Stimulated activated naive CD4-positive, alpha-beta T cell treated with Interleukin-2 at 50 U/mL for 16 hours (primary cell): ENCODE measurements at regions not wholly inside any gene's neighbourhood (a gene's known extent, or its start where the extent isn't known, plus 50 kb on each side); places are given as distances from the start of the nearest gene placed in this dataset.

ENCODE experiments used
- DNase-seq: peaks from one replicate; lab custom pipeline; 2025; lab: John Stamatoyannopoulos, UW

DNA sequence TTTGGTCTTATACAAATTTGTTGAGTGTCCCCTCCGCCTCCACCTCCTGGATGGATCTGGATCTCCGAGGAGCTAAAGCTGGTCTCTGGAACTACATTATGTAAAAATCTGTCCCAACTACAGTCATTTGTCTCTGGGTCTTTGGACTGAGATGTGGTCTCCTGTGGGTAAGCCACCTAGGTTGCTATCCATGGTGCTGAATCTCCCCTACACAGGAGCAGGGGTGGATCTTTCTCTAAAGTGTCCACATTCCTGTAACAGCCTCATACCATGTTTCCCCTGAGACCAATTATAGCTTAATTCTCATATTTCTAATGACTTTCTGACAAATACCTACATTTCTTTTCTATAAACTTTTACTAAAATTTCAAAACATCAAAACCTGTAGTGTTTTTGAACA, 625.8 kb downstream of the TAFA4 start:
- DNase-seq: no peak

GRCh38 chr3:68295457-68295856, 636.9 kb downstream of the TAFA4 start:
- no peak for DNase-seq

DNA sequence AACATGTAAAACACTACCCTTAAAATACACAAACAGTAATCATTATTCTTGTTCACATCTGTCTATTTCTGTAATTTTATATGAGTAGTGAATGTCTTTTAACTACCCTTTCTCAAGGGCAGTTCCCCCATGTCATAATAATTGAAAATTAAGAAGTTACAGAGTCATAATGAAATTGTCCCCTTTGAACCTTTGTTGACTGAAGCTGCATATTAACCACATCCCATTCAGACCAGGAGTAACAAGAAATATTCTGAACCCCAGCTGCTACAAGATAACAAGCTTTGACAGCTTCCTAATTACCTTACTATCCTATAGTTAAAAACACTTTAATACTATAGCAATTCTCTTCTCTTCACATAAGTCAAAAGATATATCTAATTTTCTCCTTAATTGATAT, 635.9 kb upstream of the SUCLG2 start:
- DNase-seq: no peak

DNA sequence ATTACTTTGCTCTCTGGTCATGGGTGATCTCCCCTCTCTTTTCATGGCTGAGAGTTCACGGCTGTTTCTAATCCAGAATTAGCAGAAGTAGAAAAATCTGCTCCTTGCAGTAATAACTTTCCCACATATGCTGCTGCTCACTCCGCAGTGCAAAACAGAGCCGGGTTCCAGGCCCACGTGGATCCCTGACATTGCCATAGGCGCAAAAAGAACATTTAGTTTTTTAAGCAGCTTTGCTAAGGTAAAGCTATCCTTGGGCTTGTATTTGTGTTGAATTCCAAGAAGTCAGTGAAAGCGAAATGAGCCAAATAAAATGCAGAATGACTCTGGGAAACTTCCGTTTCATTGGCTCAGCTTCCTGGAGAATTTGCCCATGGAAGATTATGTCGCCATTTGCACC, 633.7 kb upstream of the SUCLG2 start:
- no peak for DNase-seq

DNA sequence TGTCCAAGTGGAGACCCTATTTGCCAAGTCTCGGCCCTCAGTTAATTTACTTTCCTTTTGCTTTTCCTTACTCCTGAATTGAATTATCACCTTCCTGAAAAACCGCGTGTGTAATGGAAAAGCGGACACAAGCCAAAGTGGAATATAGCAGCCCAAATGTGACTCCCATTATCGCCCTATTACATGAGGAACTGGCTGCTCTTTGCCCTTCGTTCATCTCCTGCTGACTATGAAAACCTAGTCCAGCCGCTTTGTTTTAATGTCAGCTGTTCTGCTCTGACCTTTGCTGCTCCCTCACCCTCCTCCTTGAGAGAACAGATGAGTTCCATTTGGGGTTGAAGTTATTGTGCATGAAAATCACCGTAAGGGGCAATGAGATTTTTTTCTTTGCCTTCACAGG, 632.7 kb upstream of the SUCLG2 start:
- no peak for DNase-seq

DNA sequence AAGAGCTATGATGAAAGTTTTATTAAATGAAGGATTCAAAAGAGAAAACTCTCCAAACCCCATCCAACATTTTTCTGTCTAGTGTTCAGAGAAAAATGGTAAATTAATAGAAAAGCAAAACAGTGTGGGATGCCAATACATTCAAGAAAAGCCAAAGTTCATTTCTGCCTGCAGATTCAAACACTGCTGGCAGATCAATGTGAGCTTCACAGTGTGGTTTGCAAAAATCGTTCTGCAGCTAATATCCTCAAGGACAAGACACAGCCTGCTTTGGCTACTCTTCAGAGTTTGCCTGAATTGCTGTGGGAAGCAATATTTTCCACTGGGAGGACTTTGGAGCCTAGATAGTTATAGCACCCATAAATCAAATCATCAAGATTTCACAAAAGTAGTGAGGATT, 619.9 kb upstream of the SUCLG2 start:
- no peak for DNase-seq

DNA sequence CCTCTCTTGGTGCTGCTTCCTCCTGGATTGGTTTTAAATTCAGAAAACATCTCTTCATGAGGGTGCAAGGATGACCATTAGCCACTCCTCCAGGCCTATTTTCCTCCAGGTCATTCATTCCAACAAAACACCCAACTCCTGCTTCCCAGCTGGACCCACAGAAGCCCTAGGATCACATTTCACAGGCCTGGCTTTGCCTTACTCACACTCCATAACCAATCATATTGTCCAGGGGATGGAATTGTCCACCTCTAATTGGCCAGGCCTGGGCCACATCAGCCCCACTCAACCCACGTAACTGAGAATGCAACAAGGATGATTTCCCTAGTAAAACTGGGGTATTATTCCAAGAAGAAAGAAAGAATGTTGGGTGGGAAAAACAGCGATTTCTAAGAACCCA, 616.7 kb upstream of the SUCLG2 start:
- DNase-seq: no peak

DNA sequence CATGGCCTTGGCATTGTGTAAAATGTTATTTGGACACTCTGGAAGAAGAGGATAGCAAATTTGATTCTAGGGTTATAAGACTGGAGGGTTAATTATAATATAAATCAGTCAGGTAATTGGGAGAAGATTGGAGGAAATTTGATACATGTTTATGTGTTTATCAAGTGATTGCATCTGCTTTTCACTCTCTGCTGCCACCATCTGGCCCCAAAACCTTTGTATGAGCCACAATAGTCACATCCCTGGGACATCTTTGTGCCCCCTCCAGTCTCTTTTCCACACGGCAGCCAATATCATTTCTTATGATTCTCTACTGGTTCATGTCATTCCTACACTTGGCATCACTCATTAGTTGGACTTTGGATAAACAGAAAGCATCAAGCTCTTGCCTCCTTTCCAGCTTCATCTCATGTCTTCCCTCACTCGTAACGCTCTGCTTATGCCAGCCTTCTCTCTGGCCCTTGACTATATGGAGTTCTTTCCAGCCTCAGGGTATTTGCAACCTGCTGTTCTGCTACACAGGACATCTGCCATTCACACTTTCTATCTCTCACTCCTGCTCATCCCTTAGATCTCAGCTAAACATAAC, 602.3 kb upstream of the SUCLG2 start:
- DNase-seq: peak; percentile 0

DNA sequence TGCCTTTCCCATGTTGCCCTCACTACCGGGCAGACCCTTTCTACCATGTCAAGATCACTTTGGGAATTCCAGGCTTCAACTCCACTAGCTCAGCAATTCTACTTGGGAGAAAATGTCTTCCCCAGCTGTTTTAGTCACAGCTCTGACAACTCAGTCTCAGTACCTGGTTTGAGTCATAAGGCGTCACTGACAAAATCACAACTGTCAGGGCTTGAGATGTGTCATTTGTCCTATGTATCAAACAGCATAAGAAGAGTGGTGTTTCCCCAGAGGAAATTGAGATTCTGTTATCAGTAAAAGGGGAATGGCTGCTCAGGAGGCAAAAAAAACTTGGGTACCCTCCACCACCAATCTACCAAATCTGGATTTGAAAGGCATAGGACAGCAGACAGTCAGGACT, 594.9 kb upstream of the SUCLG2 start:
- no peak for DNase-seq

GRCh38 chr3:68242606-68243005, 588.2 kb upstream of the SUCLG2 start:
- no peak for DNase-seq

- no peak for DNase-seq
Measured at GRCh38 chr3:68239542-68239941, 585.1 kb upstream of the SUCLG2 start.

DNA sequence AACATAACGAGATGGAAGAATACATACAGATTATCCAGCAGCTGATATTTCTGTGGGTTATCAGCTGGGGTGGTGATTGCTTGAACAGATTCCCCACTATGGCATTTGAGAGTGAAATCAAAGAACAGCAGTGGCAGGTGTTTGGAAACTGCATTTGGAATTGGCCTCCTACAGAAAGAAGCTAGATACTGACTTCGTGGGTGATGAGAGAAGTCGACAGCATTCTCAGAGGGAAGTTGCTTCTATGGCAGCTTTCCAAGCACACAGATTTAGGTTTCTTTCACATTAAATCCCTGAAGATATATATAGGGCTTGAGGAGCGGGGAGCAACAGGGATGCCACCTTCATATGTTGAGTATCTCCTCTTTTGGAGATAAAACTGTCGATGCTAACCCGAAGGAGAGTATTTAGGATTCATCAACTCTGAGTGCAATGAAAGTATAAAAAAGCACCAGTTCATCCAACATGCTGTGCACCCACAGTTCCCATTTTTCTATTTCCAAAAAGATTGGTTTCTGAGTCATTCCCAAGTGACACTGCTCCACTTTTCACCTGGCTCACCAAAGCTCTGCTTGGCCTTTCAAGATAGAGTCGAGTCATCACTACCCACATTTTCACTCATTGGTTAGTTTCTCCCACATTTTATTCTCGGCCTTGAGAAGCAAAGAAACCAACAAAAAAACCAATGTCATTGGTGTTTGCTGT, 579.8 kb upstream of the SUCLG2 start:
- DNase-seq: no peak

GRCh38 chr3:68228856-68229255, 574.4 kb upstream of the SUCLG2 start:
- no peak for DNase-seq

- DNase-seq: no peak
Measured at GRCh38 chr3:68220832-68221231, 566.4 kb upstream of the SUCLG2 start.

GRCh38 chr3:68211637-68212036, 557.2 kb upstream of the SUCLG2 start:
- DNase-seq: no peak

DNA sequence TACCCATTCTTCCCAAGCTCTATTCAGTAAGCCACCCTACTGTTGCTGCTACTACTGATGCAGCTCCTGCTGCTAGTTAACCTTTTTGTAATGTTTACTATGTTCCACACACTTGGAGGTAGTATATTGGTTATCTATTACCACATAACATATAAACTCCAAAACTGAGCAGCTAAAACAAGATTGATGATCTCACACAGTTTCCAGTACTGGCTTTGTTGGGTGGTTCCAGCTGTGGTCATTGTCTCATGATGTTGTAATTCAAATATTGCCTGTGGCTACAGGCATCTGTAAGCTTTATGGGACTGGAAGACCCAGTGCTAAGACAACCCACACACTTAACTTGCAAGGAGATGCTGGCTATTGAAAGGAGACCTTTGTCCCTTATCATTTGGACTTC, 556.2 kb upstream of the SUCLG2 start:
- DNase-seq: no peak

DNA sequence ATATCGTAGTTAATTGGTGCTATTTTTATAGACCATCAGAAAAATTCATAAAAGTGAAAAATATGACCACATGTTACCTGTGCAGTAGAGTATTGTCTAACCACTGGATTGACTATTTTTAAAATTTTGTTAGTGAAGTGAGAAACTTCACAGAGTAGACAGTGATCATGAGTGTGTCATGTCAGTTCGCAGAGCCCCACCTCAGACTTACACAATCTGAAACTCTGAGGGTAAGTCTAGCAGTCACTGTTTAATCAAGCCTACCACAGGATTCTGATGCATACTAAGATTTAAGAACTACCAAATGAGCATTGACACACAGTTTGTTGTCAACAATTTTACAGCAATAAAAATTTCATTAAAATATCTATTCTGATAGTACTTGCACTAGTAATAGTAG, 552.9 kb upstream of the SUCLG2 start:
- DNase-seq: no peak

GRCh38 chr3:68206524-68207117, 552.2 kb upstream of the SUCLG2 start:
- no peak for DNase-seq

- DNase-seq: no peak
Measured at GRCh38 chr3:68186733-68187132, 532.3 kb upstream of the SUCLG2 start.

- DNase-seq: no peak
Measured at GRCh38 chr3:68176600-68176999, 522.2 kb upstream of the SUCLG2 start.

- no peak for DNase-seq
Measured at GRCh38 chr3:68173012-68173634, 518.7 kb upstream of the SUCLG2 start.

- DNase-seq: no peak
Measured at GRCh38 chr3:68172039-68172438, 517.6 kb upstream of the SUCLG2 start.

GRCh38 chr3:68163968-68164367, 509.6 kb upstream of the SUCLG2 start:
- no peak for DNase-seq
